MM.1S (cell line): ENCODE measurements at regions not wholly inside any gene's neighbourhood (a gene's known extent, or its start where the extent isn't known, plus 50 kb on each side); places are given as distances from the start of the nearest gene placed in this dataset.
"Not testable (repeated sequence)": the region's sequence is repeated elsewhere in the genome, so short reads cannot be mapped to it uniquely, and the experiment has no call there.

Source experiments
- DNase-seq: peaks from one replicate; pipeline ENCODE4 v3.0.0-alpha.2; 2015
- H2AFZ ChIP-seq: fragments of 300-600 bp; sonication (generic); 2 replicates; pipeline ENCODE4 v1.6.0; 2016; ENCODE audit warnings: antibody characterized with exemption, low read length
- H3F3A ChIP-seq: fragments of 300-600 bp; sonication (generic); 2 replicates; pipeline ENCODE4 v1.6.1; 2016; ENCODE audit warnings: mild to moderate bottlenecking, antibody characterized with exemption, low read length, moderate library complexity, mixed read lengths; ENCODE audit not compliant: insufficient read depth
- H3K27ac ChIP-seq: fragments of 300-600 bp; sonication (generic); 2 replicates; pipeline ENCODE4 v1.5.1; 2016; ENCODE audit warnings: mild to moderate bottlenecking, low read length
- H3K27me3 ChIP-seq: fragments of 300-600 bp; sonication (generic); replicated peaks from 2 replicates; pipeline ENCODE4 v1.6.0; 2016; ENCODE audit warnings: low read length; ENCODE audit not compliant: insufficient read depth
- H3K36me3 ChIP-seq: fragments of 300-600 bp; sonication (generic); replicated peaks from 2 replicates; pipeline ENCODE4 v1.6.1; 2016; ENCODE audit warnings: mild to moderate bottlenecking, low read length, mixed read lengths; ENCODE audit not compliant: insufficient read depth
- H3K4me1 ChIP-seq: fragments of 300-600 bp; sonication (generic); 2 replicates; pipeline ENCODE4 v1.6.1; 2016; ENCODE audit warnings: low read length, mixed read lengths
- H3K4me2 ChIP-seq: fragments of 300-600 bp; sonication (generic); 2 replicates; pipeline ENCODE4 v1.6.0; 2016; ENCODE audit warnings: low read depth, low read length
- H3K4me3 ChIP-seq: fragments of 300-600 bp; sonication (generic); 2 replicates; pipeline ENCODE4 v1.5.1; 2016; ENCODE audit warnings: low read length, mixed read lengths
- H3K79me2 ChIP-seq: fragments of 300-600 bp; sonication (generic); 2 replicates; pipeline ENCODE4 v1.6.1; 2016; ENCODE audit warnings: mixed run types, low read length, mixed read lengths
- H3K9ac ChIP-seq: fragments of 300-600 bp; sonication (generic); 2 replicates; pipeline ENCODE4 v1.6.1; 2016; ENCODE audit warnings: low read length, mixed read lengths
- H3K9me2 ChIP-seq: fragments of 300-600 bp; sonication (generic); replicated peaks from 2 replicates; pipeline ENCODE4 v1.6.1; 2016; ENCODE audit warnings: mild to moderate bottlenecking, low read length, mixed read lengths; ENCODE audit not compliant: insufficient read depth
- H3K9me3 ChIP-seq: fragments of 300-600 bp; sonication (generic); replicated peaks from 2 replicates; pipeline ENCODE4 v1.6.1; 2016; ENCODE audit warnings: mild to moderate bottlenecking, low read length, mixed read lengths; ENCODE audit not compliant: insufficient read depth
- H4K20me1 ChIP-seq: fragments of 300-600 bp; sonication (generic); 2 replicates; pipeline ENCODE4 v1.6.1; 2016; ENCODE audit warnings: mild to moderate bottlenecking, low read length, moderate library complexity, mixed read lengths; ENCODE audit not compliant: insufficient read depth
- EZH2 ChIP-seq: fragments of 300-600 bp; sonication (generic); optimal IDR thresholded peaks from 2 replicates; pipeline ENCODE3; 2017; ENCODE audit warnings: low read depth, mild to moderate bottlenecking, antibody characterized with exemption, low read length, mixed read lengths
- EZH2phosphoT487 ChIP-seq: fragments of 300-600 bp; sonication (generic); IDR thresholded peaks from 2 replicates; pipeline ENCODE4 v1.6.1; 2018; ENCODE audit warnings: antibody characterized with exemption, low read length
- TF ChIP-seq, protein P1 (sequence below): fragments of 300-600 bp; sonication (generic); IDR thresholded peaks from 2 replicates; pipeline ENCODE4 v1.5.1; 2016; ENCODE audit warnings: antibody characterized with exemption, low read length, mixed read lengths

DNA sequence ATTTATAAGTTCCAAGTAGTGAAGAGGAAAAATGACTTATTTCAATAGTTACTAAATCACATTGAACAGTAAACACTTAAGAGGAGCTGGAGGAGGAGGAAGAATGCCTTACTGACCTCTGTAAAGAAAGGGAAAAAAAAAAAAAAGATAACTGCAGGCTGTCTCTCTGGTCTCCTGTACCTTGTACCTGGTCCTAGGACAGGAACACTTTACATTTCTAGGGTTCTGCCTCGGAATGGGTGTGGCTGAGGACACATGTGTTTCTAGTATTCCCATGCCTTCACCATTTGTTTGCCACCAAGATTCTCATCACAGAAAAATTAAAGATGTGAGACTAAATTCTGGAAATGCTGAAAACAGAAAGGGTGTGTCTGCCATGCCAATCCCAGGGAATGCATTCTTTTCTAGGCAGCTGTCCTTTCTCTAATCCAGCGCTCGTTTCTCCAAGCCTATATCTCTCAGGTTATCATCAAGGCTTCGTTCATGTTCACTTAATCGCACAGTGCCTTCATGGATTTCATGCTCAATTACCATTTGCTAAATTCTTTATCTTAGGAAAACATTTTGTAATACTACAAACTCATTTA lies 1208.3 kb downstream of the OTOL1 start:
- H3K27ac ChIP-seq = no peak overlapping the region
- H3K36me3 ChIP-seq = no peaks in the 10 kb centered on the region
- H3K4me3 ChIP-seq = no peak overlapping the region
- no peaks in the 10 kb centered on the region for H3K27me3 ChIP-seq
- no peak overlapping the region for H3K4me2 ChIP-seq
- no peaks in the 10 kb centered on the region for H3F3A ChIP-seq
- no peaks in the 10 kb centered on the region for H3K79me2 ChIP-seq
- no peak for DNase-seq
- TF ChIP-seq EZH2 = no peak
- no peak for TF ChIP-seq EZH2phosphoT487
- TF ChIP-seq, protein P1, sequence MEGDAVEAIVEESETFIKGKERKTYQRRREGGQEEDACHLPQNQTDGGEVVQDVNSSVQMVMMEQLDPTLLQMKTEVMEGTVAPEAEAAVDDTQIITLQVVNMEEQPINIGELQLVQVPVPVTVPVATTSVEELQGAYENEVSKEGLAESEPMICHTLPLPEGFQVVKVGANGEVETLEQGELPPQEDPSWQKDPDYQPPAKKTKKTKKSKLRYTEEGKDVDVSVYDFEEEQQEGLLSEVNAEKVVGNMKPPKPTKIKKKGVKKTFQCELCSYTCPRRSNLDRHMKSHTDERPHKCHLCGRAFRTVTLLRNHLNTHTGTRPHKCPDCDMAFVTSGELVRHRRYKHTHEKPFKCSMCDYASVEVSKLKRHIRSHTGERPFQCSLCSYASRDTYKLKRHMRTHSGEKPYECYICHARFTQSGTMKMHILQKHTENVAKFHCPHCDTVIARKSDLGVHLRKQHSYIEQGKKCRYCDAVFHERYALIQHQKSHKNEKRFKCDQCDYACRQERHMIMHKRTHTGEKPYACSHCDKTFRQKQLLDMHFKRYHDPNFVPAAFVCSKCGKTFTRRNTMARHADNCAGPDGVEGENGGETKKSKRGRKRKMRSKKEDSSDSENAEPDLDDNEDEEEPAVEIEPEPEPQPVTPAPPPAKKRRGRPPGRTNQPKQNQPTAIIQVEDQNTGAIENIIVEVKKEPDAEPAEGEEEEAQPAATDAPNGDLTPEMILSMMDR = no peak
- no peaks in the 10 kb centered on the region for H3K9me2 ChIP-seq
- no peaks in the 10 kb centered on the region for H3K4me1 ChIP-seq
- H2AFZ ChIP-seq = no peak overlapping the region
- H3K9ac ChIP-seq = no peak overlapping the region
- no peaks in the 10 kb centered on the region for H4K20me1 ChIP-seq
- no peaks in the 10 kb centered on the region for H3K9me3 ChIP-seq

DNA sequence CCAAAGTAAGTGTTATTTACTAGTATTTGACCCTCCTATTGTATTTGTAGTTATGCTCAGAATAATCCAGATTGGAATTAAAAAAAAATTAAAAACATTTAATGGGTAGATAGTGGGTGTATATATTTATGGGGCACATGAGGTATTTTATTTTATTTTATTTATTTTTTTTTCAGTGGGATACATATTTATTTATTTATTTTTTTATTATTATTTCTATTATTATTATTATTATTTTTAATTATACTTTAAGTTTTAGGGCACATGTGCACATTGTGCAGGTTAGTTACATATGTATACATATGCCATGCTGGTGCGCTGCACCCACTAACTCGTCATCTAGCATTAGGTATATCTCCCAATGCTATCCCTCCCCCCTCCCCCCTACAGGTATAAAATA lies 1211.8 kb downstream of the OTOL1 start:
- H3K9me3 ChIP-seq, H4K20me1 ChIP-seq, H3K36me3 ChIP-seq, H3K4me1 ChIP-seq, H3F3A ChIP-seq, H3K9me2 ChIP-seq, H3K4me3 ChIP-seq, H3K27me3 ChIP-seq, H3K27ac ChIP-seq, H3K79me2 ChIP-seq, H2AFZ ChIP-seq, H3K9ac ChIP-seq, DNase-seq, H3K4me2 ChIP-seq: not testable (repeated sequence)

DNA sequence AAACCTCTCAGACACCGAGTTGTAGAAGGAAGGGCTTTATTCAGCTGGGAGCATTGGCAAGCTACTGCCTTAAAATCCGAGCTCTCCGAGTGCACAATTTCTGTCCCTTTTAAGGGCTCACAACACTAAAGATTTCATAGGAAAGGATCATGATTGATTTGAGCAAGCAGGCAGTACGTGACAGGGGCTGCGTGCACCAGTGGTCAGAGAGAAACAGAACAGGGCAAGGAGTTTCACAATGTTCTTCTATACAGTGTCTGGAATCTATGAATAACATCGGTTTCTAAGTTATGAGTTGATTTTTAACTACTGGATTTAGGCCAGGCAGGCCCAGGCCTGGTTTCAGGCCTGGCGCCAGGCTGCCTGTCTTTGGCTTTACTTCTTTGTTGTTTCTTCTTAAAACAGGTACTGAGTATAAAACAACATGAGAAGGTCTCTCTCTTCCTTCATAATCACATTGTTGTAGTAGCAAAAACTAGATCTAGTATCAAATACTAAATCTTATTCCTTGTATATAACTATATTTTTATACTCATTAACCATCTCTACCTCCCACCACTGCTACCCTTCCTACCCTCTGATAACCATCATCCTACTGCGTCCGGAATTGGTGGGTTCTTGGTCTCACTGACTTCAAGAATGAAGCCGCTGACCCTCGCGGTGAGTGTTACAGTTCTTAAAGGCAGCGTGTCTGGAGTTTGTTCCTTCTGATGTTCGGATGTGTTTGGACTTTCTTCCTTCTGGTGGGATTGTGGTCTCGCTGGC lies 1212.5 kb downstream of the OTOL1 start:
- H3F3A ChIP-seq, H3K36me3 ChIP-seq, H2AFZ ChIP-seq, H3K4me1 ChIP-seq, H3K27me3 ChIP-seq, DNase-seq, H3K79me2 ChIP-seq, H3K27ac ChIP-seq, H3K9me3 ChIP-seq, H3K9me2 ChIP-seq, H3K9ac ChIP-seq, H3K4me3 ChIP-seq, H4K20me1 ChIP-seq, H3K4me2 ChIP-seq: not testable (repeated sequence)

DNA sequence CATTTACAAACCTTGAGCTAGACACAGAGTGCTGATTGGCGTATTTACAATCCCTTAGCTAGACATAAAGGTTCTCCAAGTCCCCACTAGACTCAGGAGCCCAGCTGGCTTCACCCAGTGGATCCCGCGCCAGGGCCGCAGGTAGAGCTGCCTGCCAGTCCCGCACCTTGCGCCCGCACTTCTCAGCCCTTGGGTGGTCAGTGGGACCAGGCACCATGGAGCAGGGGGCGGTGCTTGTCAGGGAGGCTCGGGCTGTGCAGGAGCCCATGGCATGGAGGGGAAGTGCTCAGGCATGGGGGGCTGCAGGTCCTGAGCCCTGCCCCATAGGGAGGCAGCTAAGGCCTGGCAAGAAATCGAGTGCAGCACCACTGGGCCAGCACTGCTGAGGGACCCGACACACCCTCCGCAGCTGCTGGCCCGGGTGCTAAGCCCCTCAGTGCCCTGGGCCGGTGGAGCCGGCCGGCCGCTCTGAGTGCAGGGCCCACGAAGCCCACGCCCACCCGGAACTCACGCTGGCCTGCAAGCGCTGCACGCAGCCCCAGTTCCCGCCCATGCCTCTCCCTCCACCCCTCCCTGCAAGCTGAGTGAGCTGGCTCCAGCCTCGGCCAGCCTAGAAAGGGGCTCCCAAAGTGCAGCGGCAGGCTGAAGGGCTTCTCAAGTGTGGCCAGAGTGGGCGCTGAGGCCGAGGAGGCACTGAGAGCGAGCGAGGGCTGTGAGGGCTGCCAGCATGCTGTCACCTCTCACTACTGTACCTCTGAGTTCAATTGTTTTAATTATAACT lies 1213.9 kb downstream of the OTOL1 start:
- H3K79me2 ChIP-seq = no peaks in the 10 kb centered on the region
- H2AFZ ChIP-seq = no peak overlapping the region
- no peaks in the 10 kb centered on the region for H3K9me3 ChIP-seq
- no peak overlapping the region for H3K27ac ChIP-seq
- no peak for DNase-seq
- H3K4me1 ChIP-seq = no peaks in the 10 kb centered on the region
- H3K9ac ChIP-seq = no peak overlapping the region
- no peak overlapping the region for H3K4me2 ChIP-seq
- no peaks in the 10 kb centered on the region for H3K9me2 ChIP-seq
- no peaks in the 10 kb centered on the region for H4K20me1 ChIP-seq
- TF ChIP-seq EZH2 (no peak), EZH2phosphoT487 (no peak)
- TF ChIP-seq, protein P1 = no peak
- no peaks in the 10 kb centered on the region for H3K27me3 ChIP-seq
- H3F3A ChIP-seq = no peaks in the 10 kb centered on the region
- H3K36me3 ChIP-seq = no peaks in the 10 kb centered on the region
- no peak overlapping the region for H3K4me3 ChIP-seq

DNA sequence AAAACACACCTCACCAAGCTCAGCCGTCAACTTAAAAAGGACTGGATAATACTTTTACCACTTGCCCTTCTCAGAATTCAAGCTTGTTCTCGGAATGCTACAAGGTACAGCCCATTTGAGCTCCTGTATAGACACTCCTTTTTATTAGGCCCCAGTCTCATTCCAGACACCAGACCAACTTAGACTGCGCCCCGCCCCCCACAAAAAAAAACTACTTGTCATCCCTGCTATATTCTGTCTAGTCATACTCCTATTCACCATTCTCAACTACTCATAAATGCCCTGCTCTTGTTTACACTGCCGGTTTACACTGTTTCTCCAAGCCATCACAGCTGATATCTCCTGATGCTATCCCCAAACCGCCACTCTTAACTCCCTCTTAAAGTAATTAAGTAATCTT lies 1220.5 kb downstream of the OTOL1 start:
- not testable (repeated sequence) for H3K27me3 ChIP-seq, H3K36me3 ChIP-seq, H3K4me2 ChIP-seq, H3F3A ChIP-seq, H3K27ac ChIP-seq, H3K9ac ChIP-seq, H2AFZ ChIP-seq, H4K20me1 ChIP-seq, H3K4me3 ChIP-seq, H3K79me2 ChIP-seq, DNase-seq, H3K4me1 ChIP-seq, H3K9me2 ChIP-seq, H3K9me3 ChIP-seq
